GM12878 (cell line): ENCODE measurements at regions not wholly inside any gene's neighbourhood (a gene's known extent, or its start where the extent isn't known, plus 50 kb on each side); places are given as distances from the start of the nearest gene placed in this dataset.

Experiments used
- ATAC-seq: fragments of 200-7000 bp; cut with Tn5 transposase; 3 replicates; pipeline ENCODE4 v1.9.1; 2020; ENCODE audit warnings: mild to moderate bottlenecking, moderate library complexity
- BruUV-seq: library from RNA; stranded (reverse); fragments of 400-500 nt; replicated peaks from 2 replicates; lab custom pipeline; 2021; lab: Mats Ljungman, UMichigan
- CTCF ChIA-PET: fragments of 300-600 bp; sonication (Branson Sonifier 250); formaldehyde crosslinking; extraction: SDS; loops from one replicate; lab custom pipeline; 2021; ENCODE audit warnings: inconsistent platforms; lab: Yijun Ruan, JAX
- POLR2A ChIA-PET: fragments of 350-600 bp; formaldehyde crosslinking; extraction: SDS; loops from one replicate; lab custom pipeline; 2021; ENCODE audit warnings: inconsistent platforms; lab: Charles Lee
- RAD21 ChIA-PET: fragments of 300-600 bp; sonication (Branson Sonifier 250); formaldehyde crosslinking; loops from one replicate; lab custom pipeline; 2023; ENCODE audit warnings: antibody characterized with exemption; ENCODE audit not compliant: unreplicated experiment; lab: Charles Lee
- SMC1A ChIA-PET: fragments of 300-600 bp; sonication (Branson Sonifier 250); formaldehyde crosslinking; loops from one replicate; lab custom pipeline; 2023; ENCODE audit not compliant: unreplicated experiment, uncharacterized antibody; lab: Charles Lee
- DNase-seq: peaks from one replicate; pipeline ENCODE4 v3.0.0-alpha.2; 2011; ENCODE audit warnings: low read depth, low spot score
- FAIRE-seq: peaks from 3 replicates; lab custom pipeline; 2011; peaks lifted over from hg19 to GRCh38; lab: Jason Lieb, UNC
- H2AFZ ChIP-seq: 2 replicates; pipeline ENCODE4 v1.6.0; 2011; ENCODE audit warnings: low read depth, low read length, control low read depth; ENCODE audit not compliant: control insufficient read depth
- H3K27ac ChIP-seq: 2 replicates; pipeline ENCODE4 v1.5.1; 2011; ENCODE audit warnings: control low read depth; ENCODE audit not compliant: control insufficient read depth, insufficient read depth
- H3K27me3 ChIP-seq, 2 experiments: replicated peaks in 1 of 2; 2 replicates each; pipeline versions ENCODE4 v1.6.0 to v1.6.1; 2011; ENCODE audit warnings: low read length in 1 of 2; ENCODE audit not compliant: control insufficient read depth in 2 of 2, insufficient read depth in 2 of 2
- H3K36me3 ChIP-seq, 2 experiments: 2 replicates each; pipeline ENCODE4 v1.5.1; 2011; ENCODE audit warnings: low read length in 1 of 2; ENCODE audit not compliant: control insufficient read depth in 2 of 2, insufficient read depth in 2 of 2
- H3K4me1 ChIP-seq: 2 replicates; pipeline ENCODE4 v1.6.1; 2011; ENCODE audit warnings: mild to moderate bottlenecking, low read length, moderate library complexity, mixed read lengths; ENCODE audit not compliant: control insufficient read depth, insufficient read depth
- H3K4me2 ChIP-seq: 2 replicates; pipeline ENCODE4 v1.6.0; 2011; ENCODE audit warnings: control low read depth; ENCODE audit not compliant: control insufficient read depth, insufficient read depth
- H3K4me3 ChIP-seq: fragments of 200-600 bp; sonication (generic); 2 replicates; pipeline ENCODE4 v1.5.1; 2016
- H3K79me2 ChIP-seq: 2 replicates; pipeline ENCODE4 v1.6.0; 2011; ENCODE audit warnings: low read length; ENCODE audit not compliant: control insufficient read depth, insufficient read depth
- H3K9ac ChIP-seq: 2 replicates; pipeline ENCODE4 v1.8.0; 2011; ENCODE audit warnings: low read length, control low read depth, mixed read lengths; ENCODE audit not compliant: control insufficient read depth, insufficient read depth
- H3K9me3 ChIP-seq: replicated peaks from 3 replicates; pipeline ENCODE4 v1.5.1; 2011; ENCODE audit warnings: mild to moderate bottlenecking, low read length; ENCODE audit not compliant: control insufficient read depth, insufficient read depth
- H4K20me1 ChIP-seq: 2 replicates; pipeline ENCODE4 v1.6.0; 2011; ENCODE audit not compliant: control insufficient read depth, insufficient read depth
- ATF2 ChIP-seq: IDR thresholded peaks from 2 replicates; pipeline ENCODE4 v1.6.1; 2012; ENCODE audit warnings: low read length, inconsistent platforms
- ATF7 ChIP-seq: fragments of 450-650 bp; IDR thresholded peaks from 2 replicates; pipeline ENCODE4 v1.6.1; 2016; ENCODE audit warnings: low read depth, mild to moderate bottlenecking
- BMI1 ChIP-seq: fragments of 450-650 bp; IDR thresholded peaks from 2 replicates; pipeline ENCODE4 v1.6.1; 2016; ENCODE audit warnings: mild to moderate bottlenecking, moderate library complexity, borderline replicate concordance
- CHD4 ChIP-seq: fragments of 200-600 bp; sonication (generic); IDR thresholded peaks from 2 replicates; pipeline ENCODE4 v1.6.1; 2016; ENCODE audit warnings: mild to moderate bottlenecking
- E2F4 ChIP-seq: IDR thresholded peaks from 2 replicates; pipeline ENCODE4 v1.6.1; 2012; ENCODE audit warnings: low read depth, low read length, improper control_type of control experiment
- EED ChIP-seq: sonication (generic); IDR thresholded peaks from 2 replicates; pipeline ENCODE4 v1.6.1; 2016; ENCODE audit warnings: antibody characterized with exemption, low read depth
- FOXK2 ChIP-seq: fragments of 450-650 bp; IDR thresholded peaks from 2 replicates; pipeline ENCODE4 v1.6.1; 2017; ENCODE audit warnings: mild to moderate bottlenecking, moderate library complexity
- GABPA ChIP-seq: IDR thresholded peaks from 2 replicates; pipeline ENCODE4 v1.6.1; 2014; ENCODE audit warnings: antibody characterized with exemption, low read depth, mild to moderate bottlenecking, inconsistent platforms
- HCFC1 ChIP-seq: fragments of 150-350 bp; IDR thresholded peaks from 2 replicates; pipeline ENCODE4 v1.6.1; 2014; ENCODE audit warnings: low read length
- IRF4 ChIP-seq: IDR thresholded peaks from 2 replicates; pipeline ENCODE4 v1.6.1; 2011; ENCODE audit warnings: low read depth, low read length
- LARP7 ChIP-seq: fragments of 450-650 bp; IDR thresholded peaks from 2 replicates; pipeline ENCODE4 v1.6.1; 2017; ENCODE audit warnings: mild to moderate bottlenecking
- MYC ChIP-seq: IDR thresholded peaks from 2 replicates; pipeline ENCODE4 v1.6.1; 2011; ENCODE audit warnings: mild to moderate bottlenecking, low read length, moderate library complexity, inconsistent platforms; ENCODE audit not compliant: insufficient read depth, insufficient replicate concordance, insufficient read length, severe bottlenecking
- NR2C1 ChIP-seq: fragments of 450-650 bp; IDR thresholded peaks from 2 replicates; pipeline ENCODE4 v1.6.1; 2017; ENCODE audit warnings: antibody characterized with exemption, mild to moderate bottlenecking, moderate library complexity
- RAD21 ChIP-seq: IDR thresholded peaks from 2 replicates; pipeline ENCODE4 v1.6.1; 2011; ENCODE audit warnings: mild to moderate bottlenecking, low read depth, low read length, moderate library complexity; ENCODE audit not compliant: insufficient read depth
- SMARCA5 ChIP-seq: fragments of 450-650 bp; IDR thresholded peaks from 2 replicates; pipeline ENCODE4 v1.6.1; 2017; ENCODE audit warnings: mild to moderate bottlenecking
- SMC3 ChIP-seq: IDR thresholded peaks from 2 replicates; pipeline ENCODE4 v1.6.1; 2011; ENCODE audit warnings: low read length, improper control_type of control experiment, borderline replicate concordance
- WRNIP1 ChIP-seq: IDR thresholded peaks from 2 replicates; pipeline ENCODE4 v1.6.1; 2011; ENCODE audit warnings: low read depth, low read length, improper control_type of control experiment, borderline replicate concordance
- ZNF217 ChIP-seq: fragments of 450-650 bp; IDR thresholded peaks from 2 replicates; pipeline ENCODE4 v1.6.1; 2017; ENCODE audit warnings: antibody characterized with exemption, mild to moderate bottlenecking
- WGBS: methylation state at CpG from one replicate; pipeline ENCODE4 v1.1.6; 2016; ENCODE audit warnings: low lambda C conversion rate; ENCODE audit not compliant: insufficient replicate concordance, insufficient coverage; ENCODE audit errors: missing lambda C conversion rate; 5-methylcytosine and 5-hydroxymethylcytosine counted together
- in situ Hi-C: fragments of 300-500 bp; cut with MboI; formaldehyde crosslinking; loops from 9 replicates; pipeline ENCODE4 v1.14.3; 2018; ENCODE audit warnings: mixed read lengths
- intact Hi-C: fragments of 100-400 bp; cut with micrococcal nuclease; formaldehyde crosslinking; loops from one replicate; pipeline ENCODE4 v1.14.2; 2022; ENCODE audit not compliant: unreplicated experiment

GRCh38 chr11:122168218-122168617 lies 52.2 kb upstream of the BLID start:
- WGBS: 0% methylated on average over 3 of the region's 3 CpGs
- ChIA-PET RAD21 (no interaction called here), CTCF (interaction anchor here (0.6 kb wide), 1 partner anchor 1933 kb away, joined by 3 read pairs; no protein-coding TSS in a partner anchor), SMC1A (no interaction called here), POLR2A (no interaction called here)
- no TSS peak for BruUV-seq
- in situ Hi-C loops: no loop called here
- H3K79me2 ChIP-seq: no peaks in the 10 kb centered on the region
- no peak overlapping the region for H3K9ac ChIP-seq
- no peaks in the 10 kb centered on the region for H3K36me3 ChIP-seq
- no peak overlapping the region for H3K4me3 ChIP-seq
- TF ChIP-seq ATF7 (no peak), LARP7 (no peak), IRF4 (no peak), ATF2 (no peak), CHD4 (no peak), HCFC1 (no peak), MYC (no peak)
- intact Hi-C loops: no loop called here
- no peaks in the 10 kb centered on the region; a peak in 1 of 4 replicates for H3K27me3 ChIP-seq
- H3K27ac ChIP-seq: no peak overlapping the region
- DNase-seq (no peak), FAIRE-seq (no peak), ATAC-seq (no peak)
- no peaks in the 10 kb centered on the region for H3K9me3 ChIP-seq
- H3K4me2 ChIP-seq: no peak overlapping the region
- no peaks in the 10 kb centered on the region for H3K4me1 ChIP-seq
- H2AFZ ChIP-seq: no peak overlapping the region
- H4K20me1 ChIP-seq: no peaks in the 10 kb centered on the region; the same call in 1 of the 2 replicates

GRCh38 chr11:122167100-122167499 lies 51.1 kb upstream of the BLID start:
- CTCF ChIA-PET: interaction anchor here (0.6 kb wide), 1 partner anchor 73 kb away, joined by 4 read pairs; no protein-coding TSS in a partner anchor
- H2AFZ ChIP-seq: no peak overlapping the region
- SMC1A ChIA-PET: no interaction called here
- no peak overlapping the region for H3K27ac ChIP-seq
- DNase-seq: no peak
- in situ Hi-C loops (no loop called here), intact Hi-C loops (no loop called here)
- H3K4me2 ChIP-seq: no peak overlapping the region
- no peak overlapping the region for H3K4me3 ChIP-seq
- no peak for ATAC-seq
- 22% methylated on average over 3 of the region's 3 CpGs for WGBS
- POLR2A ChIA-PET: no interaction called here
- RAD21 ChIA-PET: no interaction called here
- no peaks in the 10 kb centered on the region; a peak in 1 of 4 replicates for H3K27me3 ChIP-seq
- no peak overlapping the region for H3K9ac ChIP-seq
- H3K9me3 ChIP-seq: no peaks in the 10 kb centered on the region
- no peaks in the 10 kb centered on the region for H3K4me1 ChIP-seq
- no peaks in the 10 kb centered on the region for H3K36me3 ChIP-seq
- FAIRE-seq: no peak
- H3K79me2 ChIP-seq: no peaks in the 10 kb centered on the region
- no TSS peak for BruUV-seq
- H4K20me1 ChIP-seq: no peaks in the 10 kb centered on the region; the same call in 1 of the 2 replicates
- TF ChIP-seq EED (no peak), WRNIP1 (no peak), SMC3 (no peak), FOXK2 (no peak), ZNF217 (no peak), E2F4 (no peak), SMARCA5 (no peak), BMI1 (no peak), NR2C1 (no peak), IRF4 (no peak), GABPA (no peak), RAD21 (no peak)
